HEK293 (cell line): ENCODE measurements at regions not wholly inside any gene's neighbourhood (a gene's known extent, or its start where the extent isn't known, plus 50 kb on each side); places are given as distances from the start of the nearest gene placed in this dataset.

Source experiments
- CTCF ChIP-seq: fragments of 450-650 bp; formaldehyde crosslinking; IDR thresholded peaks from 2 replicates; pipeline ENCODE4 v1.5.1; 2016; ENCODE audit warnings: missing biosample characterization, missing genetic modification characterization
- MEIS1 ChIP-seq: sonication (generic); formaldehyde crosslinking; IDR thresholded peaks from 2 replicates; pipeline ENCODE4 v1.8.1; 2022; ENCODE audit warnings: missing genetic modification reagents, mild to moderate bottlenecking, borderline replicate concordance

- no peak for TF ChIP-seq MEIS1 (CRISPR knock-in tag)
- TF ChIP-seq CTCF (tag by site-specific recombination), result no peak
These were observed 1158.7 kb downstream of the DTWD2 start for GRCh38 chr5:117829646-117830045.
